ENCODE measurements at regions not wholly inside any gene's neighbourhood (a gene's known extent, or its start where the extent isn't known, plus 50 kb on each side); places are given as distances from the start of the nearest gene placed in this dataset.

GRCh38 chr2:226011716-226012450 lies 612.4 kb downstream of the NYAP2 start:
- no peak for DNase-seq

- DNase-seq: peak; percentile 74
These were observed 602.9 kb downstream of the NYAP2 start for GRCh38 chr2:226002438-226002837.

- no peak for DNase-seq
These were observed 602.2 kb downstream of the NYAP2 start for GRCh38 chr2:226001716-226002115.

GRCh38 chr2:225999692-226000091 lies 600.2 kb downstream of the NYAP2 start:
- DNase-seq: no peak

- peak; percentile 39 for DNase-seq
These were observed 599.1 kb downstream of the NYAP2 start for GRCh38 chr2:225998653-225999052.

GRCh38 chr2:225998116-225998515 lies 598.6 kb downstream of the NYAP2 start:
- no peak for DNase-seq

- DNase-seq: no peak
These were observed 596.9 kb downstream of the NYAP2 start for GRCh38 chr2:225996462-225996828.

GRCh38 chr2:225995796-225996461 lies 596.4 kb downstream of the NYAP2 start:
- DNase-seq: peak; percentile 18

- peak; percentile 13 for DNase-seq
These were observed 595.4 kb downstream of the NYAP2 start for GRCh38 chr2:225994748-225995405.

GRCh38 chr2:225993430-225993829 lies 593.9 kb downstream of the NYAP2 start:
- DNase-seq: no peak

GRCh38 chr2:225989809-225990208 lies 590.3 kb downstream of the NYAP2 start:
- DNase-seq: no peak

- DNase-seq: no peak
These were observed 580.9 kb downstream of the NYAP2 start for GRCh38 chr2:225980372-225980771.

GRCh38 chr2:225971433-225971832 lies 571.9 kb downstream of the NYAP2 start:
- DNase-seq: no peak

- no peak for DNase-seq
These were observed 549.4 kb downstream of the NYAP2 start for GRCh38 chr2:225948903-225949302.

GRCh38 chr2:225938991-225939390 lies 539.5 kb downstream of the NYAP2 start:
- no peak for DNase-seq

- no peak for DNase-seq
These were observed 538.2 kb downstream of the NYAP2 start for GRCh38 chr2:225937625-225938187.

GRCh38 chr2:225932811-225933413 lies 533.4 kb downstream of the NYAP2 start:
- no peak for DNase-seq

GRCh38 chr2:225930687-225931086 lies 531.2 kb downstream of the NYAP2 start:
- DNase-seq: no peak

GRCh38 chr2:225920621-225921220 lies 521.2 kb downstream of the NYAP2 start:
- DNase-seq: no peak

- no peak for DNase-seq
These were observed 517.2 kb downstream of the NYAP2 start for GRCh38 chr2:225916692-225917091.

- DNase-seq: no peak
These were observed 511.5 kb downstream of the NYAP2 start for GRCh38 chr2:225911019-225911418.

- DNase-seq: peak; percentile 33
These were observed 495.6 kb downstream of the NYAP2 start for GRCh38 chr2:225895126-225895525.
